ENCODE measurements at regions not wholly inside any gene's neighbourhood (a gene's known extent, or its start where the extent isn't known, plus 50 kb on each side); places are given as distances from the start of the nearest gene placed in this dataset.

- TF ChIP-seq GATA3 (IDR thresholded peaks at IDR 0.05; ENCODE audit: low read depth, low read length) (no peak), GATA2 (IDR thresholded peaks at IDR 0.05; ENCODE audit: low read depth, low read length) (no peak)
Measured at GRCh38 chr2:63678085-63678484, 89.3 kb downstream of the MDH1 start.
